ENCODE measurements at regions not wholly inside any gene's neighbourhood (a gene's known extent, or its start where the extent isn't known, plus 50 kb on each side); places are given as distances from the start of the nearest gene placed in this dataset.
A peak's percentile ranks its signal among the peaks of the same experiment; 100 is the strongest.

DNA sequence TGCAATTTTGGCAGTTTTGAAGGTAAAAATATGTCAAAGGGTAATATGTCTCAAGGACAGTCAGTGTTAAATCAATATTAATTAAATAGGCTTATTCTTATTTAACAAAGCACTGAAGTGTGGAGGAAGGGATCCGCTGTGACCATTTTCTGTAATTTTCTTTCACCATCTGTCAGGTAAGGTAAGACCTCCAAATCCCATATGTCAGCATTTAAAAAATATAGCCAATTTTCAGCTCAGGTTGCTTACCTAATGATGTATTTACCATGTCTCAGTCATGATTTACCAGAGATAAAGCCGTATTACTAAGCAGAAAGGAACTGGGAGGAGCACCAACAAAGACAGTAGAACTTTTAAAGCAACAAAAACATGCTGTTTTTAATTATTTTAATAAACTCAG lies 683.9 kb downstream of the CCSER2 start:
- TF ChIP-seq, protein P1, sequence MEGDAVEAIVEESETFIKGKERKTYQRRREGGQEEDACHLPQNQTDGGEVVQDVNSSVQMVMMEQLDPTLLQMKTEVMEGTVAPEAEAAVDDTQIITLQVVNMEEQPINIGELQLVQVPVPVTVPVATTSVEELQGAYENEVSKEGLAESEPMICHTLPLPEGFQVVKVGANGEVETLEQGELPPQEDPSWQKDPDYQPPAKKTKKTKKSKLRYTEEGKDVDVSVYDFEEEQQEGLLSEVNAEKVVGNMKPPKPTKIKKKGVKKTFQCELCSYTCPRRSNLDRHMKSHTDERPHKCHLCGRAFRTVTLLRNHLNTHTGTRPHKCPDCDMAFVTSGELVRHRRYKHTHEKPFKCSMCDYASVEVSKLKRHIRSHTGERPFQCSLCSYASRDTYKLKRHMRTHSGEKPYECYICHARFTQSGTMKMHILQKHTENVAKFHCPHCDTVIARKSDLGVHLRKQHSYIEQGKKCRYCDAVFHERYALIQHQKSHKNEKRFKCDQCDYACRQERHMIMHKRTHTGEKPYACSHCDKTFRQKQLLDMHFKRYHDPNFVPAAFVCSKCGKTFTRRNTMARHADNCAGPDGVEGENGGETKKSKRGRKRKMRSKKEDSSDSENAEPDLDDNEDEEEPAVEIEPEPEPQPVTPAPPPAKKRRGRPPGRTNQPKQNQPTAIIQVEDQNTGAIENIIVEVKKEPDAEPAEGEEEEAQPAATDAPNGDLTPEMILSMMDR (IDR thresholded peaks at IDR 0.05; ENCODE audit: insufficient read depth, missing control alignments): no peak
- no peak for DNase-seq (ENCODE audit: insufficient read length, low spot score)
- peak; percentile 97 for FAIRE-seq

GRCh38 chr10:85026878-85027467 lies 698.6 kb downstream of the CCSER2 start:
- FAIRE-seq (no peak), DNase-seq (ENCODE audit: insufficient read length, low spot score) (no peak)
- TF ChIP-seq, protein P1 (IDR thresholded peaks at IDR 0.05; ENCODE audit: insufficient read depth, missing control alignments): no peak

GRCh38 chr10:85032981-85033380 lies 704.6 kb downstream of the CCSER2 start:
- no peak for FAIRE-seq
- no peak for DNase-seq (ENCODE audit: insufficient read length, low spot score)
- TF ChIP-seq, protein P1 (IDR thresholded peaks at IDR 0.05; ENCODE audit: insufficient read depth, missing control alignments): no peak

GRCh38 chr10:85036661-85037060 lies 708.3 kb downstream of the CCSER2 start:
- TF ChIP-seq, protein P1 (IDR thresholded peaks at IDR 0.05; ENCODE audit: insufficient read depth, missing control alignments): no peak
- FAIRE-seq (no peak), DNase-seq (ENCODE audit: insufficient read length, low spot score) (no peak)

GRCh38 chr10:85039311-85039710 lies 710.9 kb downstream of the CCSER2 start:
- FAIRE-seq: no peak
- DNase-seq (ENCODE audit: insufficient read length, low spot score): no peak
- TF ChIP-seq, protein P1 (IDR thresholded peaks at IDR 0.05; ENCODE audit: insufficient read depth, missing control alignments): no peak

DNA sequence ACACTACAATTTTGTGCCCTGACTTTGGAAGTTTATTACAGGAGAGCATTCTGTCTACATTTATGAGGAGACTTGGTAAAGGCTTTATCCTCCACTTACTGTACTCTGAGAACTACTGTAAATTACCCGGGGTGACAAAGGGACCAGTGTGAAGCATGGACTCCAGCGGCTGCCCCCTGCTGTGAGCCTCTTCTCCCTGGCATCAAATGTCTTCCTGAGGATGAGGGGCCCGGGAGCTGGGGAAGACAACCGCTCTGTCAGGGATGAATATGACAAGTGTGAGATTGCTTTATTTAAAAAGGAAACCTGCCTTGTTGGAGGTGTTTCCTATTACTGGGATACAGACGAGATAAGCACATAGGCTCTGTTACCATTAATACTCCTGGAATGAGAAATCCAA lies 714.8 kb downstream of the CCSER2 start:
- DNase-seq (ENCODE audit: insufficient read length, low spot score) (no peak), FAIRE-seq (no peak)
- TF ChIP-seq, protein P1 (IDR thresholded peaks at IDR 0.05; ENCODE audit: insufficient read depth, missing control alignments): no peak

DNA sequence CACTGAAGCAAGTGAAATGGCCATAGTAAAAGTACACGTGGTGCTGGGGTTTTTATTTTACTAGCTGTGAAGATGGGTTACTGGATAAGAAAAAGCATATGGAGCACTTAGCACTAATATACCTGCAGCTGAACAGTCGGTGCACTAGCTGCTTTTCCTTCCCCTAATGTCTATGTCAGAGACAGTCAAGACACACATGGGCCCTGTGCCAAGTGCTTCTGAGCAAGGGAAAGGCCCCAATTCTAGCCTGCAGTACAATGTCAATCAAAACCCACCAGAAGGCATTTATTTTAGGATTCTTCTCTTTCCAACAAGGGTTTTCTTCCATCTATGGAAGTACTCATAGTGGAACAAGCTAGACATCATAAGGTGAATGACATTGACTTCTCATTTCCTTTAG lies 716.7 kb downstream of the CCSER2 start:
- no peak for DNase-seq (ENCODE audit: insufficient read length, low spot score)
- TF ChIP-seq, protein P1 (IDR thresholded peaks at IDR 0.05; ENCODE audit: insufficient read depth, missing control alignments): no peak
- no peak for FAIRE-seq
